ENCODE measurements at regions not wholly inside any gene's neighbourhood (a gene's known extent, or its start where the extent isn't known, plus 50 kb on each side); places are given as distances from the start of the nearest gene placed in this dataset.

DNA sequence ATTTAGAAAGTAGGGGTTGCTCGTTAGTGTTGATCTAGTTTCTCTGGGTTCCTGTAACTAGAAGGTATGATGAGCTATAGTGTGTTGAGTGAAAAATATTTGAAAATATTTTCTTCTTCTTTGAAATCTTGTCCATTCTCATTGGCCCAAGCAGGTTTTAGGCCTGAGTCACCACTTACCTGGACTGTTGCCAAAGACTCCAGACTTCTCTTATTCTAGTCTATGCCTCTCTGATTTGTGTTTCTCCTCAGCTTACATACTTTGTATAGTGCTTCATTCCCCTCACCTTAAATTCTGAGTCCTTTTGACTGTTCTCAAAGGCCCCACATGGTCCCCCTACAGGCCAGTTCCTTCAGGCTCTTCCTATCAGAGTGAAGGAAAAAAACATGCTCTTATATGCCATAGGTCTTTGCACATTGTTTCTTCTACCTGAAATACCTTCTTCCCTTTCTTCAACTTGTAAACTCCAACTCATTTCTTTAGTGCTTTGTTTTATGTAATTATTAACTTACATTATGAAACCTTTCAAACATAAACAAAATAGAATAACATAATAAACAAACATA is 258.2 kb downstream of the PPP1R2C start:
- no peak for DNase-seq (ENCODE audit: low read depth in 3 of 3)

DNA sequence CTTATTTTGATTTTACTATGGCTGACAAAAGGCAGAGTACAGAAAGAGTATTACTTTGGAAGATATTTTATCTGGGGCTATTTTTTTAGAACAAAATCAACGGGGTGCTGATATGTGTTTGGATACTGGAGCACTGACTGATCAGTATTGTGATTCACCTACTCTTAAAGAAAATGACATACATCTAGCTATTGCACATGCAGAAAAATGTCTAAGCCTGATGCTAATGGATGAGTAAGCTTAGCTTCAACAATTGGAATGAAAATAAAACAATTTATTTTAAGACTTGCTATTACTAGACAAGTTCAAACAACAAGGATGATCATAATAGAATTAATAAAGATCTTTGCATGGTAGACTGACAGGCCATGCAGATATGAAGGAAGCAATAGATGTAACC is 262.0 kb downstream of the PPP1R2C start:
- DNase-seq (ENCODE audit: low read depth in 3 of 3) = no peak

GRCh38 chrX:42505016-42505415 is 272.9 kb downstream of the PPP1R2C start:
- no peak for DNase-seq (ENCODE audit: low read depth in 3 of 3)

DNA sequence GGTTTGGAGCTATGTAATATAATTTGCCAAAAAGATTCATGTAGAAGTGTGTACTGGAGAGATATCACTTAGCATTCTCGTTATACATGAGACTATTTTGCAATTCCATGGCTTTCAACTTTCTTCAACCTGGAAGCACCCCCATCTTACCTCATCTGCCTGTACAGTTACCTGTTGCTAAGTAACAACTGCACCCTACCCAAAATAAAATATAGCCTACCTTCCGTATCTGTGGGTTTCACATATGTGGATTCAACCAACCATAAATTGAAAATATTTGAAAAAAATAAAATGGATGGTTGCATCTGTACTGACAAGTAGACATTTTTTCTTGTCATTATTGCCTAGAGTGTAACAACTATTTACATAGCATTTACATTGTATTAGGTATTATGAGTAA is 278.3 kb downstream of the PPP1R2C start:
- DNase-seq (ENCODE audit: low read depth in 3 of 3) = no peak

DNA sequence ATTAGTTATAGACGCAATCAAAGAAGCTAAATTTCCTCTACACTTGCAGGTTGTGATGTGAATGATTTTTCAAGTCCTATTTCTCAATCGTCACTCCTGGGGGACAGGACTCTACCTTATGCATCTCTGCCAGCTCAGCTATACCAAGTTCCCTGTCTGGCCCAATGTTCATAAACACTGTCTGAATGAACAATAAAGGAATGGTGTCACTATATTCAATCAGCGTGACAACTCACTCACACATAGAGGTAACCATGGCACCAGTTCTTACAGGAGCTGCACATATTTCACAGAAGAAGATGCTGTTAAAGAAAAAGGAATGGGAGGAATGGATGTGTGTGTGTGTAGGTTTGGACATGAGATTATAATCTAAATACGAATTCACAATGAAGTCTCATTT is 280.6 kb downstream of the PPP1R2C start:
- no peak for DNase-seq (ENCODE audit: low read depth in 3 of 3)

DNA sequence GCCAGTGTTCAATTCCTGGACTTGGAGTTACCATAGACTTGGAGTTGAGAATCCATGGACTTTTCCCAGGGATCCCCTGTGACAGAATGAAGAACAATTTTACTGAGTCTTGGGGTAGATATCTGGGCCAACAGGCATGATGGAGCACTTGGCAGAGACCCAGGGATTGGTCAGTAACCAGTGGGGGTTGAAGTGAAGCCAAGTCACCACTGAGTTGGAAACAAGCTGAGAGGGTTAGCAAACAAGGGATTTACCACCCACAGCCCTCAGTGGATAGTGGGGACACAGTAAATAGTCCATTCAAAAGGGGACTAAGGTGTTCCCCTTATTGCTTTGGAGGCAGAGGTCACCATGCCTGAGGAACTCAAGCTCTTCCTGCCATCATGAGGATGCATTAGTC is 281.7 kb downstream of the PPP1R2C start:
- DNase-seq (ENCODE audit: low read depth in 3 of 3) = no peak

DNA sequence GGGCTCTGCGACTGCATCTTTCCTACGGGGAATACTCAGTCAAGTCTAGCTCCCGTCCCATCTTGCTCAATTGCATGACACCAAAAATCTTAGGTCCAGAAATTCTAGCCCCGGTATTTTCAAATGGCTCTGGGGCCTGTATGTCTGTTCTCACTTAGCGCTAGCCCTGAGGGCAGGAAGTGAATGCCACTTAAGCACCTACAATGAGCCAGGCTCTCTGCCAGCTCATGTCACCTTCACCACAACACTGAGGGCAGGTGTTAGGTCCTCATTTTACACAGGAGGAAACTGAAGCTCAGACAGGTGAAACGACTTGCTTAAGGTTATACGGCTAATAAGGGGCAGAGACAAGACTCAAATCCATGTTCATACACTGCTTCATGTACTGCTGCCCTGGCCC is 282.8 kb downstream of the PPP1R2C start:
- DNase-seq (ENCODE audit: low read depth in 3 of 3) = no peak

DNA sequence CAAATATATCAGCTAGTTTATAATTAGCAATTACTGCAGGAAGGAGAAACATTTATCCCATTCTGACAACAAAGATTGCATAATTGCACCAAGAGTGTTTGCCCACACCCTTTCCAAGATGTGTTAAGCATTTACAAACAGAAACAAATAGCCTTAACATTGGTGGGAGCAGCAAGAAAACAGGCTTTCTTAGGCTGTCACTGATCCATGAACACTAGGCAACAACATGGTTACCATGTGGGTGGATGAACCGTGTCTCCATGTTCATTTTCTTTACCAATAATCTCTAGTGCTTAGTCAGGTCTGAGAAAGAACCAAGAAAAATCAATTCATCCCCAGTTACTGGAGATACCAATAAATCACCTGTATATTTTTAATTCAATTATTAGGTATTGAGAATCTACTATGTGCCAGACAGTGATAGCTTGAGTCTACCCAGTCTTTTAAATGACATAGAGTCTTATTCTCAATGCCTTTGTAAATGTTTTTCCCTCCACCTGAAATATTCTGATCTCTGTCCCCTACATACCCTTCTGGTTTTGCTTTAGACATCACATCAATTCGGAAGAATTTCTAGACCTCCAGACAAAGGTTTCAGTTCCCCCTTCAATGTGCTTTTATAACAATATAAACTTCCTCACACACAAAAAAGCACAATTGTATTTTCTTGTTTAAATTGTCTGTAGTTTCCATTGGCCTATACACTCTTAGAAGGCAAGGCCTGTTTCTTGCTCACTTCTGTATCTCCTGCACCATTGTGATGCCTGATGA is 286.6 kb downstream of the PPP1R2C start:
- DNase-seq (ENCODE audit: low read depth in 3 of 3) = no peak

DNA sequence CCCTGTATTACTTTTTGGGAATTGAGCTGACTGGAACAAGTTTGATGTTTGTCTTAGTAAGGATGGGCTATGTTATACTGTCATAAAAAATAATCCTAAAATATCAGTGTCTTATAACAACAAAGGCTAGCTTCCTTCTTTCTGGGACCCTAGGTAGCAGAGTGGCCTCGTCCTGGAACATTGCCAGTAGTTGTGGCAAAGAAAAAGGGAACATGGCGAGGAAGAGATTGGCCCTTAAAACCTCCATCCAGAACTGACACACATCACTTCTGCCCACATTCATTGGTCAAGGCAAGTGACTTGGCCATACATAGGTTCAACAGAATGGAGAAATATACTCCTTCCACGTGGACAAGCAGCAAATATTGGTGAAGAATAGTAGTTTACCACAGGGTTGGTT is 287.9 kb downstream of the PPP1R2C start:
- no peak for DNase-seq (ENCODE audit: low read depth in 3 of 3)

DNA sequence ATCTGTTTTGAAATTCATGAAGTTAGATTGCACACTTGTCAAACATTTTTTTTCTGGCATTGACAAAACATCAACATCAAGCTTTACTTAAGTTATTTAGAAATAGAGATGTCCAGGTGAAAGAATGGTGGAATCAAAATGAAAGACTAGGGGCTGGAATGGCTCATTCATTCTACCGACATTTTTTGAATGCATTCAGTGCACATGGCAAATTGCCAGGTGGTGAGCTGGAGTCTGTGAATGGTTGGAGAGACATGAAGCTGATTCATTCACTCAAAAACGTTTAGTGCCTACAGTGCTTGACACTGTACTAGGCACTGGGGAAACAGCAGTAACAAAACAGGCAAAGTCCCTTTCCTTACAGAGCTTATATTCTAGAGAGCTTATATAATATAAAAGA is 292.4 kb downstream of the PPP1R2C start:
- DNase-seq (ENCODE audit: low read depth in 3 of 3) = no peak

DNA sequence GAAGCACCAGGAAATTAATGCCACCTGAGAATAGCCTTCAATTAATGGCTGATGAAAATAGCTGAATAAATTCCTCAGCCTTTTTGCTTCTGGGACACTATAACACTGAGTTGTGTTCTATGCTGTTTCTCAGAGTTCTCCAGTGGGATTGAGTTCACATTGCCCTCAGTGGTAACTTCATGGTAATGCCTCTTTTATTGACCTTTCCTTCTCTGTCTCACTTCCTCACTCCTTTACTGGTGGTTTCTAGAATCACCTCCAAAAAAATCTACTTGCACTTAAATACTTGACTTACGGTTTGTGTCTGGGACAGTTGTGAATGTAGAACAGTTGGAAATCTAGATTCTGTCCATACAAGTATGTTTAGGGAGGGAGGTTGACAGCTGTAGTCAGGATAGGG is 293.7 kb downstream of the PPP1R2C start:
- no peak for DNase-seq (ENCODE audit: low read depth in 3 of 3)

GRCh38 chrX:42477396-42477795 is 300.6 kb downstream of the PPP1R2C start:
- no peak for DNase-seq (ENCODE audit: low read depth in 3 of 3)

DNA sequence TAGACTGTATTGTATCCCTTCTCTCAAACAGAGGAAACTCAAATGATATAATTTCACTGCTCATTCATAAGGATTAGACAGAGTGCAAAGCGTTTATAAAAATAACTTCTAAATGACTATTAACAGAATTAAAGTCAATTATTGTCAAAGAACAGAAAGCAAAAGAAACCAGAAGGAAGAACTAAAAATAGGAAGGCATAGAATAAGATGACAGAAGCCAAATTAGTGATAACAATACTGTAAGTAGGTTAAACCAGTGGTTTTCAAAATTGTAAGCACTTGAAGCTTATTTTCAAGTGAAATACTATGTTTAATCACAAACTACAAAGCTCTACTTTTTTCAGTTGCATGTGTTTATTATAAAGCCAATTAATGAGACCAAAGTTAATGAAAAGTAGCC is 305.2 kb downstream of the PPP1R2C start:
- DNase-seq (ENCODE audit: low read depth in 3 of 3) = no peak

DNA sequence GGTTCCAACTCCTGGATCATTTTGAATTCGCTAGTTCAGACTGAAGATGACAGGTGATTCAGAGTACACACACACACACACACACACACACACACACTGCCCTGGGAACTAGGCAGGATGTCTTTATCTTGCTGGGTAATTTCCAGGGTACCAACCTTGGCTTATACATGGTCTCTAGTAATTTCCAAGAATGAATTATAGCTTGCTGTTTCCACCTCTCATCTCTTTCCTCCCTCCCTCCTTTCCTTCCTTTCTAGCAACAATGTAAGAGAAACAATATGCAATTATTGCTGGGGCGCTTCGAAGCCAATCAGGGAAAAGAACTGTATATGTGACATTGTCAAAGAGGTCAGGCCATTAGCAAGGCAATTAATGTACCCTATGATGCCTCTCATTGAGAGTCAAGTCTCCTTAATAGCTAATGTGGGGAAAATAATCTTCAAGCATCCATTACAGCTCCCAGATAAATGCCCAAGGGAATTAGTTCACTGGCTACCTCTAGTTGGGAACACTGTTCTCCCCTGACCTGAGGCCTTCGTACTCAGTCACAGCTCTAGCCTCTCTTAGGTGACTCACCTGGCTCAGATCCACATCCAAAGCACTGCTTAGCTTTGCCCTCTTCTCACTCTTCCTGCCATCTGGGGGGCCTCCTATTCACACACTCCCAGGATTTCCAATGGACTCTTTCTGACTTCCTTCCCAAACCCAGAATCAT is 311.5 kb downstream of the PPP1R2C start:
- no peak for DNase-seq (ENCODE audit: low read depth in 3 of 3)

GRCh38 chrX:42465821-42466220 is 312.1 kb downstream of the PPP1R2C start:
- DNase-seq (ENCODE audit: low read depth in 3 of 3) = no peak

- no peak for DNase-seq (ENCODE audit: low read depth in 3 of 3)
Observed at GRCh38 chrX:42463706-42464490, 314.1 kb downstream of the PPP1R2C start.

DNA sequence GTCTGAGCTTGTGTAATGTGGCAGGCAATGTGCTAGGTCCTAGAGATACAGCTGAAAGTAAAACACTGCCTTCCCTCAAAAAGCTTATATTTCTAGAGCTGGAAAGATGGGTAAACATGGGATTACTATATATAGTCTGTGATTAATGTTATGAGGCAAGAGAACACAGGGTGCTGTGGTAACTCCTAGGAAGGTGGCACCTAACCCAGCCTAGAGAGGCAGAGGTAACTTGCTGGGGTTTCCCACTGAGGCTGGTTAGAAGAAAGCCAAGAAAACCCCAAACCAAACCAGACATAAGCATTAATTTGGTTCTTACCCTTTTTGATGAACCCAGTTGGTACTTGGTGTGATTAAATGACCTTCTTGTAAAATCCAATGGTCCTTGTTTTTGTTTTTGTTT is 315.0 kb downstream of the PPP1R2C start:
- DNase-seq (ENCODE audit: low read depth in 3 of 3) = no peak

DNA sequence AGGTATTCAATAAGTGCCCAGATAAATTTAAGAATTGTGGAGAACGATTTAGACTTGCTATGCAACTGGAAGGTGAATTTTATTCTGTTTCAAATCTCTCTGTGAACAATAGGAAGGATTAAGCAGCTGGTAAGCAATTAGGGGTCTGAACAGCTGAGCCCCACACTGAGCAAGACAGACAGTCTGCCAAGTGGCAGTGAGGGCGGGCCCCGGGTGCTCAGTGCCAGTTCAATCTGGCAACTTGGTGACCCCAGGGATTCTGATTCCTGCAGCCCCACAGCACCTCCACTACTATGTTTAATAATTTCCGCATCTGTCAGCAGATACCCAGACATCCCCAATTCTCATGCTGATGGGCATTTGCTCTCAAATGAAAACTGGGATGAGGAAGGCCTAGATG is 317.3 kb downstream of the PPP1R2C start:
- no peak for DNase-seq (ENCODE audit: low read depth in 3 of 3)

- DNase-seq (ENCODE audit: low read depth in 3 of 3) = no peak
Observed at GRCh38 chrX:42459735-42460134, 318.2 kb downstream of the PPP1R2C start.

DNA sequence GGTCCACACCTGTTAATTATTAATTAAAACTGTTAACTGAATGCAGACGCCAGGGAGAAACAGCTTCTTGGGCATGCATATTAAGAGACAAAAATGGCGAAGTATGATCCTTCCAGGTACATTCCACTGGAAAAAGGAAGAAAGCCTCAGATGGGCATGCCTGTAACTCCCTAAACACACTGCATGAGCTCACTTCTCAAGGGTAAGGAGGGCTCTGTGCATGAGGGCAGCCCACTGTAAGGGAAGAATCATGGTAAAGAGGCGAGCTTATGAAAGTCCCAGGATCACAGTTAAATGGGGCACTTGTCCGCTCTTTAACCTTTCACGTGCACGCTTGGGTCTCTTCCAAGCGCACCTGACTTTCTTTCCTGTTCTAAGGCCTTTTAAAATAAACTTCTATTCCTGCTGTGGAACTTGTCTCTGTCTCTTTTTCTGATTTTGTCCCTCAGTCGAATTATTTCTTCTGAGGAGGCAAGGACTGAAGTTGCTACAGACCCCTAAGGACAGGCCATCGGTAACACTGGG is 321.7 kb downstream of the PPP1R2C start:
- DNase-seq (ENCODE audit: low read depth in 3 of 3) = no peak

GRCh38 chrX:42450228-42450627 is 327.7 kb downstream of the PPP1R2C start:
- no peak for DNase-seq (ENCODE audit: low read depth in 3 of 3)

DNA sequence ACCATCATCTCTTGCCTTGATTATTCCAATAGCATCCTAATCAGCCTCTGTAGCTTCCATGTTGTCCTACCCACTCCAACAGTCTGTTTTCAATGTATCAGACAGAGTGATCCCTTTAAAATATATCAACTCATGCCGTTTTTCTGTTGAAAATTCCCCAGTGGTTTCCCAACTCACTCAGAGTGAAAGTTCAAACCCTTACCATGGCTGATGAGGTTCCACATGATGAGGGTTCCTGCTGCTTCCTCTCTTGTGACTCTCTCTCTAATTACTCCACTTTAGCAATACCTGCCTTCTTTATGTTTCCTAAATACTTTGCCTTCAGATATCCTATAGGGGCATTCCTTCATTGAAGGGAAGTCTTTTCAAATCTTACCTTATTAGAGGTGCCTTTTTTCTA is 334.7 kb downstream of the PPP1R2C start:
- no peak for DNase-seq (ENCODE audit: low read depth in 3 of 3)
